Suppressor macrophage (primary cell): ENCODE measurements at regions not wholly inside any gene's neighbourhood (a gene's known extent, or its start where the extent isn't known, plus 50 kb on each side); places are given as distances from the start of the nearest gene placed in this dataset.

Experiments
- DNase-seq, 4 experiments: peaks; one replicate each; pipeline ENCODE4 v3.0.0-alpha.2; 2020 to 2022

DNA sequence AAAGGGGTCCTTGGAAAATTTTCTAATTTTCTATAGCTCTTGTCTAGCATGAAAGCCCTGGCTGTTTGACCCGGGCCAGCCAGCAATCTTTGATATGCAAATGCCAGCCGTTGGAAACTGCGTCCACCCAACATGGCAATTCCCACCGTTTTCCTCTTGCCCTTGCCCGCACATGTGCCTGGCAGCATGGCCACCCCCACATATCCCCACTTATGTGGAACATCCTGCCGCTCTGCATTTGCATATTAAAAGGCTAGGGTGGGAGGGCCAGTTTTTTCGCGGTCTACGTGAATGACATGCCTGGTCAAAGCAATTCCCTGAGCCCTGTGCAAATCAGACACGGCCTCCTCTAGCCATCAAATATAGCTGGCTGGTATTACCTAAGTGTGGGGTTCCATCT is 110.3 kb upstream of the TDRD3 start:
- DNase-seq, result no peak

DNA sequence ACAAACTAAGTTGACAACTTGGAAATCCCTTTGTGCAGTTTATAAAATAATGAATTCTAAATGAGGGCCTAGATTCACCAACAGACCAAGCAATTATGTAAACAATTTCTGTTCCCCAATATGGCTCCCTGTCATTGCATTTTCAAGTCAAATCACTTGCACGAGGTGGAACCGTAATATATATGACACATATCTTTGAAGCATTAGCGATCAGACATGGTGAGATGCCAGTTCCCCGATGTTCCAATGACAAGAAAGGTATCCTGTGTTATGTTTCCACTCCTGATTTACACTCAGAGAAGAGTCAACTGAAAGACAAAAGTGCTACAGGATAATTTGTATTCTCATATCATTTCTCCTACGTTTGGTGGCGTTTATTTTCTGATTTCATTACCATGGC is 108.5 kb upstream of the TDRD3 start:
- no peak for DNase-seq

GRCh38 chr13:60303166-60303565 is 93.9 kb upstream of the TDRD3 start:
- no peak for DNase-seq

DNA sequence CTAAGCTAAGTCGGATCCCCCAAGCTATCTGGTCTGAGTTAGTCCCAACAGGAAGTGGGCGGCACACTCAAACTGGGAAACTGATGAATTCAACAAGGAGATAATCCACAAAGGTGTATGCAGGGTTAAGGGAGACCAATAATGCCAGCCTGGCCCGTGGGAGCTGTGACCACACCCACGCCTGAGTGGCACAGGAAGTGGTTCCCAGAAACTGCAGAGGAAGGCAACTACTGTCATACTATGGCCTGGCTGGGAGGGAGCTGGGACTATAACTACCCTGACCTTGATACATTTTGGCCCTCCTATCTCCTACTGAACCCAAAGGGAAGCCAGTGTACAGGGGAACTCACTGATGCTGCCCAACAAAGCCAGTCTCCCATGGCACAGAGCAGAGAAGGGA is 85.5 kb upstream of the TDRD3 start:
- DNase-seq, result peak in 2 of 4 experiments; percentile 7 to 13

DNA sequence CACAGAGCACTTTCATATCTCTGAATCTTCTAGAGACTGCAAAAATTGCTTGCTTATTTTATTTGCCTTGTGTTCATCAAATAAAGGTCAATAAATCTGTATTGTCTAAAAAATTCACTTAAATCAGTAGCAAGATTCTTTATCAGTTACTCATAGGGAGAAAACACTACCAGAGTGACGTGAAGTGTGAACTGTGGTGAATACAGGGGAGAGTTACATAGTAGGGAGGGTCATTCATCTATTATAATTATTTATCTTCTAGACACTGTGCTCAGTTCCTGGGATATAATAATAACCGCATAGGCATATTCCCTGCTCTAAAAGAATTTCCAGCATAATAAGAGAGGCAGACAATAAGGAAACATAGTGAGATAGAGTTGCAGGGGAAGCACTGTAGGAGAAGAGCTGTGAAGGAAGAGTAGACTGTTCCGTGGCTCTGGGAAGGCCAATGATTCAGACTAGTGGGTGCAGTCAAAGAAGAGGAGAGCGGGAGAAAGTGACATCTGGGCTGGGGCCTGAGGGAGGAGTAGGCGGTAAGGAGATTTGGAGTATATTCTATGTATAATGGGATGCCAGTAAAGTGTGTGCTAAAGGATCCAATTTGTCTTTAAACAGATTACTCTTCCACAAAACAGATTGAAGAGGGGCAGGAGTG is 84.0 kb upstream of the TDRD3 start:
- no peak for DNase-seq

DNA sequence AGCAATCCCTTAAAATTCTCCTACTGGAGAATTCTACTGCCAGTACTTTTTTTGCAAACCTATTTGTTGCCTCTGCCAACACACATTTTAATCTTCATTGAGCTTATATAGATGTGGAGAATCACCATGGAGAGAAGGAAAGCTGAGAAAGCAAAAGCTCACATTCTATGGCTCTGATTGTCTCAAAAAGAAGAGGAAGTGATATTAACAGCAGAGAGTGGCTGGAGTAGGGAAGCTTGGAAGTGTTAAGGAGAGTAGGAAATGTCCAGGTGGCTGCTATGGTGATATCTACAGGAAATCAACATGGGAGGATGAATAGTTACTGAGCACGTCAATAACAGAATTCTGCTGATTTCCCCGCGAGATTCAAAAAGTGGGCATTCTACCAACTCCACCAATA is 78.8 kb upstream of the TDRD3 start:
- no peak for DNase-seq

GRCh38 chr13:60324131-60324530 is 72.9 kb upstream of the TDRD3 start:
- DNase-seq, result no peak

DNA sequence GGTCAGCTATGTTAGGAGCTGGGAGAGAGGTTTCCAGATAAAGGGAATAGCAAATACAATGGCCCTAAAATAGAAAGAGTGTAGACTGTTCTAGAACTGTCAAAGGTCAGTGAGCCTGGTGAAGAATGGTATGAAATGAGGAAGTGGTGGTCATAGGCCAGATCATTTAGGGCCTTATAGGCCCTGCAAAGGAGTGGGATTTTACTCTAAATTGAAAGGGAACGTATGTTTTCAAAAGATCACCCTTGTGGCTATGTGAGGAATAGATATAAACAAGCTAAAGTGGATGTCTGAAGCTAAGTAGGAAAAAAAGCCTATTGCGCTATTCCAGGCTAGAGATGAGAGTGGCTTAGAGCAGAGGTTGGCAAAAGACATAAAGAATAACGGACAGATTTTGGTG is 70.7 kb upstream of the TDRD3 start:
- no peak for DNase-seq

DNA sequence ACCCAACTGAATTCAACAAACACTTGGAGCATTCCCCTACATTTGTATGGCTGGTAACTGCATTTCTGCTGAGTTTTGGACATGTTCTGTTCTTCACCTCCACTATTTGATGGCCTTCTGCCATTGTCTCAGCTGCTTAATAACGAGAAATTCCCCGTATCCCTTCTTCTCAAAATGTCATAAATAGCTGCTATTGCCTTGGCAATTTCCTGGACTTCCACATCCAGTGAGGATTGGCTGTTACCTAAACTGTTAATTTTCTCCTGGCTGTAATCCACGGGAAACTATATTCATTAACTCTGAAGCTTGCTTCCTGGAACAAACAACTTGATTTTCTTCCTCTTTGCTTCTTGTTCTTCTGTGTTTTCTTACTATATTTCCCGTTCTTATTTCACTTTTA is 69.5 kb upstream of the TDRD3 start:
- no peak for DNase-seq

- DNase-seq, result no peak
Measured at GRCh38 chr13:60328073-60328472, 68.9 kb upstream of the TDRD3 start.

DNA sequence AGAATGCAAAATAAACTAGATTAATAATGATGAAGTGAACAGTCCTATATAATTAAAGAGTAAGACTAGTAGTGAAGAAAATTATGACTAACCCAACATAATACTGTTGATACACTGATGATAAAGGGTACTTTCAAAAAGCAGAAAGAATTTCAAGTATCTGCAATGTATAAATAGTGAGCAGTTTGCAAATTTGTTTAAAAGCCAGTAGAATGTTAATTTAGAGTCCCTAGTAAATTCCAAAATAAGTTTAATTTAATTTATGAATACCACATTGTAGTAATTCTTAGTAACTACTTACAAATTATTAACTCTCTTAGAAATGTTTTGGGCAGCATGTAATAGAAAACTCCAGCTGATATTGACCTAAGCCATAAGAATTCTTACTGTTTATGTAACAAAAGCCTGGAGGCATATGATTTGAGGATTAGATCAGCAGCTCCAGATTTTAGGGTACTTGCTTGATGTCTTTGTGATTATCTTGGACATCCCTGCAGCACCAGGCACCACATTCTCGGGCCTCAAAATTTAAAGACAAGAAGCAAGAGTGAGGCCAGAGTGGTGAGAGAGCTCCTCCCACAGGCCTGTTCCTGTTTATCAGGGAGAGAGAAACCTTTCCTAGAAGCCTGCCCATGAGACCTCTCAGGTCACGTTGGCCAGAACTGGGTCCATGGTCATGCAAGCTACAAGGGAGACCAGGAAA is 67.6 kb upstream of the TDRD3 start:
- peak; percentile 17 to 56 (median 42) for DNase-seq

DNA sequence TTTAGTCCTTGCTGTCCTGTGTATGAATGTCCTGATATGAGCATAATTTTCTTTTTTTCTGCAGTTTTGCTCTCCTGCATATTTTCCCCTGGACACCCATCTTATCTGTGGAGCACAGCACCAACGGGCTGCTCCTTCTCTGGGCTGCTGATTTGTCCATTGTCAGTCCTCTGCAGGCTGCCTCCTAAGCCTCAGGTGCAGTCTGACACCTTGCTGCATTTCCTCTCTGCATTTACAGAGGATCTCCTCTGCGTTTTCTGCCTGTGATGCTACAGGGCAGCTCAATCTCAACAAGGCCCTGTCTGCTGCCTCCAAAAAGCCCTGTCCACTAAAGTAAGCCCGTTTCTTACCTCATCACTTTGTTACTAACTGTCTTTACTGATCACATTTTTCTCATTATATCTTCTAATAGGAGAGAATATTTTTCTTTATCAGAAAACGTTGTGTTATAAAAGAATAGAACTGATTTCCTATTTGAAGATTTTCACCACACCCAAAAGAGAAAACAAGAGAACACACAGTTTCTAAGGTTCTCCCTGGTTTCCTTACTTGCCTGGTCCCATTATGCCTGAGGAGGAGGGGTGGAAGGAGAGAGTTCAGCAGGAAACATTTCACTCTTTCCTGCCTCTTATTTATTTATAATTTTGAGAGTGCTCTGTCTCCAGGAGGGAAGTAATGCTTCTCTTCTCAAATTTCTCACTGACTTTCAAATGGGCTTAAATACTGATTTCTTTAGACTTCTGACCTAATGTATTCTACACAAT is 65.6 kb upstream of the TDRD3 start:
- no peak for DNase-seq

GRCh38 chr13:60332682-60333081 is 64.3 kb upstream of the TDRD3 start:
- no peak for DNase-seq

DNA sequence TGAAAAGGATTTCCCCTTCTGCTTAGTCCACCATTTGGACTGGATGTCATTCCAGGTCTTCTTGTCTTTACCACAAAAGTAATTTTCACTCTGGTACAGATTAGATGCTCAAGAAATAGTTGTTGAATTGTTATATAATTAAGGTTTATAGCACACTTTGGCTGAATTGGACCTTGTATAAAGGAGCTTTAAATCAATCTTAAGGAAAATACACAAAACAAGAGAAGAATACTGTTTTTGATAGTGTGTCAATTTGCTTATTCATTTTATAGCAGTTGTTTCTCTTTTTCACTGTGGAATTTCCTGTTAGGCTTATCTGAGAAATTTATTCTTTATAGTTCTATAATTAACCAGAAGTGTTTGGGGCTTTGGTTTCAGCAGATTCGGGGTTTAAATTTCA is 62.7 kb upstream of the TDRD3 start:
- DNase-seq, result no peak

DNA sequence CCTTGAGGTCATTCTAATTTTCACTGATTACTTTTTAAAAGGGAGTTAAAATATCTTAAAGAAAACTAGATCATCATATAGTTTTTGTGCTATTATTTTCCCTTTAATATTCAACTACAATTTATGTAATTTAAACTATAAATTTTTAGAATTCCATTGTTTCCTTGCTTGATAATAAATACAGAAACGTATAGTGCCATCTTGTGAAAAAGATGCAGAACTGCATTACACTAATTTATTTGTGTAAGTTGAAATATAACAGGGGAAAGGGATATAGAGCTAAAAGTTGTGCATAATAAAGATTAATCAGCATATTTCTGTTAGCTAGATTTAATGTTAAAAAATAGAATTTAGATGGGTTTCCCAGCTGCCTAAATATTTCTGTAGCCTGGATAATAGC is 61.5 kb upstream of the TDRD3 start:
- DNase-seq, result peak in 2 of 4 experiments; percentile 28 to 52

DNA sequence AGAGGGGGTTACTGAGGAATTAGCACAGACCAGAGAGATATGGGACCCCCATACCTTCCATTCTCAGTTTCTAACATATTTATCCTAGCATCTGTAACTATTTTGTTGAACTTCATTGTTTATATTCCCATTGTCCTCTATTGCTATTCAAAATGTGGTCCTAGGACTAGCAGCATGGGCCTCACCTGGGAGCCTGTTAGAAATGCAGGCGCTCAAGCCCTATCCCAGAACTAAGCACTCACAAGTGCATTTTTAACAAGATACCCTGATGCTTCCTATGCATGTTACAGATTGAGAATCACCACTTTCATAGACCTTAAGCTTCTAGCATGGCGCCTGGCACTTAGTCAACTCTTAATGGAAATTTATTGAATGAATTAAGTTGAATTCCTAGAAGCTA is 58.3 kb upstream of the TDRD3 start:
- no peak for DNase-seq

DNA sequence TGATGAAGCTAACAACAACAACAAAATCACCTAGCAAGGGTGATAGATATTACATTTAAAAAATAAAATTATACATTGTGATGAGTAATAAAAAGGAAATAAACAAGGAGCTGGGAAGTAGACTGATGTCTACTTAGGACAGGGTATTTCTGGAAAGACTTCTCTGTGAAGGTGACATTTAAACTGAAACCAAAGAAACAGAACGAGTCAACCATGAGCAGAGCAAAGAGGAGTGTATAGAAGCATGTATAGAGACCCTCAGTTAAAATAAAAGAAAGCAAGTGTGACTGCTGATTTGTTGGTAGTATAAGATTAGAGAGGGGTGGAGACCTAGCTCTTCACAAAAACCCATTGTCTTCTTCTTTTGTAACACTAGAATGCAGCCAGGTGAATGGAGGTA is 53.0 kb upstream of the TDRD3 start:
- DNase-seq, result no peak

GRCh38 chr13:60347174-60347573 is 49.8 kb upstream of the TDRD3 start:
- no peak for DNase-seq
